Gastrocnemius medialis (tissue), 4 donors: ENCODE measurements at regions not wholly inside any gene's neighbourhood (a gene's known extent, or its start where the extent isn't known, plus 50 kb on each side); places are given as distances from the start of the nearest gene placed in this dataset.
A peak's percentile ranks its signal among the peaks of the same experiment; 100 is the strongest.

Experiments
- ATAC-seq, 2 donors: fragments of 150-250 bp; one replicate each; pipeline ENCODE4 v1.9.1; 2016
- DNase-seq, 2 donors: peaks; one replicate each; pipeline ENCODE4 v3.0.0-alpha.2; 2019
- H3K27ac ChIP-seq, 4 donors: fragments of 200-600 bp; sonication (generic); 1 replicate in 1 of 4; 2 replicates in 3 of 4; pipeline ENCODE4 v1.5.1; 2016 to 2018; ENCODE audit warnings: mild to moderate bottlenecking in 2 of 4, moderate library complexity in 1 of 4
- H3K27me3 ChIP-seq, 3 donors: fragments of 200-600 bp; sonication (generic) in 2 of 3; 1 replicate in 1 of 3; 2 replicates in 2 of 3; pipeline versions ENCODE4 v1.5.1 to v1.6.0; 2016 to 2019; ENCODE audit warnings: mild to moderate bottlenecking in 1 of 3, moderate library complexity in 1 of 3
- H3K36me3 ChIP-seq, 2 donors: fragments of 200-600 bp; sonication (generic) in 1 of 2; one replicate each; pipeline ENCODE4 v1.5.1; 2017 to 2018
- H3K4me1 ChIP-seq, 2 donors: fragments of 200-600 bp; sonication (generic) in 1 of 2; one replicate each; pipeline ENCODE4 v1.5.1; 2016 to 2017; ENCODE audit warnings: mild to moderate bottlenecking in 2 of 2
- H3K4me3 ChIP-seq, 4 donors: fragments of 200-600 bp; sonication (generic) in 3 of 4; 1 replicate in 1 of 4; 2 replicates in 3 of 4; pipeline ENCODE4 v1.5.1; 2016 to 2019; ENCODE audit warnings: mild to moderate bottlenecking in 2 of 4
- H3K9me3 ChIP-seq, 3 donors: fragments of 200-600 bp; sonication (generic) in 2 of 3; 1 replicate in 1 of 3; 2 replicates in 2 of 3; pipeline ENCODE4 v1.5.1; 2016 to 2019
- POLR2A ChIP-seq, 2 donors: fragments of 450-650 bp; IDR thresholded peaks; one replicate each; pipeline ENCODE4 v1.6.1; 2017; ENCODE audit warnings: antibody characterized with exemption in 2 of 2, mild to moderate bottlenecking in 2 of 2, moderate library complexity in 2 of 2
- in situ Hi-C, 4 donors: fragments of 200-750 bp; cut with MboI; loops; one replicate each; pipeline versions ENCODE4 v1.15.0 to v1.8.0; 2017; ENCODE audit warnings: low sequenced_read_pairs in 4 of 4
- intact Hi-C: fragments of 100-400 bp; cut with DNase I; formaldehyde crosslinking; loops from one replicate; pipeline ENCODE4 v1.15.1; 2023; ENCODE audit warnings: low total_unique reads
- TF ChIP-seq, protein P1 (sequence below), 5 experiments: fragments of 450-650 bp in 3 of 5; fragments of 200-600 bp in 2 of 5; sonication (generic) in 2 of 5; IDR thresholded peaks in 4 of 5; conservative IDR thresholded peaks in 1 of 5; 1 replicate in 4 of 5; 2 replicates in 1 of 5; pipeline ENCODE4 v1.5.1; 2016 to 2019; ENCODE audit warnings: antibody characterized with exemption in 5 of 5, mild to moderate bottlenecking in 3 of 5, moderate library complexity in 3 of 5

DNA sequence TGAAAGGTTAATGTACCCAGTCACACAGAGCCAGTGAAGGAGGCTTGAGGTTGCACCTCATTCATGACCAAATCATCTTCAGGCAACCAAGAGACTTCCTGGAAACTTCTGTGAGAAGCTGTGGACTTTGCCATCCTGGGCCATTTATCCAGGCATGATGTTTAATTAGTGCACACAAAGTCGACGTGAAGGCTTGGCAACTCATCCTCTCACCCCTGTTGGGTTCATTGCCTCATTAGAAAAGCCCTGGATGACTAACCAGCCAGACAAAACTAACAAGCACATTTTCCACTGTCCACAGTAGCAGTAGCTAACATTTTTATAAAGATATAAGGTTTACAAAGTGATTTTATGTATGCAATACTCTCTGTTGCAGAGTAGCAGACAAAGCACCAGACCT lies 65.7 kb upstream of the ZNF462 start:
- DNase-seq (no peak), ATAC-seq (no peak)
- TF ChIP-seq, protein P1, sequence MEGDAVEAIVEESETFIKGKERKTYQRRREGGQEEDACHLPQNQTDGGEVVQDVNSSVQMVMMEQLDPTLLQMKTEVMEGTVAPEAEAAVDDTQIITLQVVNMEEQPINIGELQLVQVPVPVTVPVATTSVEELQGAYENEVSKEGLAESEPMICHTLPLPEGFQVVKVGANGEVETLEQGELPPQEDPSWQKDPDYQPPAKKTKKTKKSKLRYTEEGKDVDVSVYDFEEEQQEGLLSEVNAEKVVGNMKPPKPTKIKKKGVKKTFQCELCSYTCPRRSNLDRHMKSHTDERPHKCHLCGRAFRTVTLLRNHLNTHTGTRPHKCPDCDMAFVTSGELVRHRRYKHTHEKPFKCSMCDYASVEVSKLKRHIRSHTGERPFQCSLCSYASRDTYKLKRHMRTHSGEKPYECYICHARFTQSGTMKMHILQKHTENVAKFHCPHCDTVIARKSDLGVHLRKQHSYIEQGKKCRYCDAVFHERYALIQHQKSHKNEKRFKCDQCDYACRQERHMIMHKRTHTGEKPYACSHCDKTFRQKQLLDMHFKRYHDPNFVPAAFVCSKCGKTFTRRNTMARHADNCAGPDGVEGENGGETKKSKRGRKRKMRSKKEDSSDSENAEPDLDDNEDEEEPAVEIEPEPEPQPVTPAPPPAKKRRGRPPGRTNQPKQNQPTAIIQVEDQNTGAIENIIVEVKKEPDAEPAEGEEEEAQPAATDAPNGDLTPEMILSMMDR (IDR thresholded peaks at IDR 0.05 in 4 of 5, conservative IDR thresholded peaks at IDR 0.05 in 1 of 5) = no peak
- TF ChIP-seq POLR2A (IDR thresholded peaks at IDR 0.05) = no peak
- Histone ChIP-seq H3K27me3 (no peaks in the 10 kb centered on the region), H3K36me3 (no peaks in the 10 kb centered on the region), H3K4me3 (no peak overlapping the region), H3K27ac (no peak overlapping the region), H3K9me3 (no peaks in the 10 kb centered on the region), H3K4me1 (peaks cover 11 to 17% of the 10 kb centered on the region in 2 donors)
- intact Hi-C loops (no loop called here), in situ Hi-C loops (no loop called here)

DNA sequence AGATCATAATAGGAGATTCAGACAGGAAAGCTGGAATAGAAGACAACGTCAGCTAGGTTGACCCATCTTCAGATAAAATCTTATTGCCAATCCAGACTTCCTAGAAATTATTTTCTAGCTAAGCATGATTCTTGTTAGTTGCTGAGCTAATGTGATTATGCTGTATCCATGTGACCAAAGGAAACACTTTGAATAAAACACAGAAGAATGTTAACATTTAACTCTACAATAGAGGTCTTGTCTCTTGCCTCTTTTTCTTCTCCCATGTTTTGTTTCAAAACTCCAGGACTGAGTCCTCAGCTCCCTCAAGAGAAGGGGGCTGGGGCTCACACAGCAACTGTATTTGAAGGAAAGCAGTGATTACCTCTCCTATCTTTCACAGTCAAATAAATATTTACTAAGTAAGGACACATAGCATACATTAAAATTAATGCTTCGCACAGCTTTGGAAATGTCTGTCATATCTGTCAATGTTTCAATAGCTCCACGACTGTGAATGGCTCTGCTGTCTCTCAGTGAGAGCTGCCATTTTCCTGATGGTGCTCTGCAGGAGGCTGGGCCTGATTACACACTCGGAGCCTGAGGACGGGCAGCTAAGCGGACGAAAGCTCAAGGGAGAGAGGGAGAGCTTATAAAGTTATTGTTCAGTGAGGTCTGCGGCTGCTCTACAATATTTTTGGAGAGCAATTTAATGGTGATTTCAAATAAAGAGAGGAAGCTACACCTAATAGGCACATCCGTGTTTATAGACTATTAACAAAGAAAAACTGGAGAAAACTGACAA lies 64.8 kb upstream of the ZNF462 start:
- in situ Hi-C loops (no loop called here), intact Hi-C loops (no loop called here)
- peak overlapping the region in 2 of 4 donors; percentile 19 to 20 for H3K27ac ChIP-seq

DNA sequence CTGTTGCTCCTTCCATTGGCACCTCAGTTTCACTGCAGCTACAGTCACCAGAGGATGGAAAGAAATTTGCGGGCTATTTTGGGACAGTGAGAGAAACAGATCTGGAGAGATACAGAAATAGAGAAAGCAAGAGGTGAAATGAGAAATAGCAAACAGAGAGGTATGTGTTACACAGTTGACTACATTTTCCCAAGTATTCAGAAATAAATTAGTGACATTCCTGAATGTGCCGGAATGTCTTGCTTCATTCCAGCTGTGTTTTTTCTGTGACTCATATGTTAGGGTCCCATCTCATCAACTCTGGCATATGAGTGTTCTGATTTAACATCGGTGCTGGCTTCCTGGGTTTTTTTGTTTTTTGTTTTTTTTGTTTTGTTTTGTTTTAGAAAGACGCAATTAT lies 63.8 kb upstream of the ZNF462 start:
- no peak for DNase-seq
- H3K9me3 ChIP-seq = no peaks in the 10 kb centered on the region

More for the DNA sequence above, 64.8 kb upstream of the ZNF462 start:
- no peaks in the 10 kb centered on the region for H3K27me3 ChIP-seq
- DNase-seq (no peak), ATAC-seq (no peak)
- no peak for TF ChIP-seq POLR2A (IDR thresholded peaks at IDR 0.05)
- TF ChIP-seq, protein P1 (IDR thresholded peaks at IDR 0.05 in 4 of 5, conservative IDR thresholded peaks at IDR 0.05 in 1 of 5) = no peak
- H3K36me3 ChIP-seq = no peaks in the 10 kb centered on the region
- no peak overlapping the region for H3K4me3 ChIP-seq
- H3K9me3 ChIP-seq = no peaks in the 10 kb centered on the region
- H3K4me1 ChIP-seq = peaks cover 11 to 17% of the 10 kb centered on the region in 2 donors

DNA sequence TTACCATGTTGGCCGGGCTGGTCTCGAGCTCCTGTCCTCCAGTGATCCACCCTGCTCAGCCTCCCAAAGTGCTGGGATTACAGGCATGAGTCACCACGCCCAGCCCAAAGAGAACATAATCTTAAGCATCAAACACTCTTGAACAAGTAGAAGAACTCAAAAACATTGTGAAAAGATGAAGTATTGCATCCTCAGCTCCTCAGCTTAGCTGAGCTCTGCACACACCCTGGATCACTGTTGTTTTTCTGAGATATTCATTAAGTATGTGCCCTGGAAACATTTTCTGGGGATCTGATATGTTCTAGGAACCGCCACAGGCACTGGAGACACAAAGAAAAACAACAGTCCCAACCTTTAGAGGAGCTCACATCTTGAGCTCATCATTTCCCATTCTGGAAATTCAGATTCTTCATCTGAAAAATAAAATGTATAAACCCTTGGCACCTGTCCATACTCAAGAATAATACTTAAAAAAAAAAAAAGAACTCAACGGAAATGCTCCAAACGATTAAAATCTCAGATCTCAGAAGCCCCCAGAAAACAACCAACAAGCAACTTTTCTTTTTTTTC lies 62.2 kb upstream of the ZNF462 start:
- intact Hi-C loops = no loop called here
- Histone ChIP-seq H3K27me3 (no peaks in the 10 kb centered on the region), H3K9me3 (no peaks in the 10 kb centered on the region), H3K4me1 (peaks cover 11 to 17% of the 10 kb centered on the region in 2 donors), H3K27ac (no peak overlapping the region), H3K36me3 (no peaks in the 10 kb centered on the region), H3K4me3 (no peak overlapping the region)
- ATAC-seq (no peak), DNase-seq (no peak)
- TF ChIP-seq, protein P1 (IDR thresholded peaks at IDR 0.05 in 4 of 5, conservative IDR thresholded peaks at IDR 0.05 in 1 of 5) = no peak
- no peak for TF ChIP-seq POLR2A (IDR thresholded peaks at IDR 0.05)
- in situ Hi-C loops = no loop called here

More for the DNA sequence above, 63.8 kb upstream of the ZNF462 start:
- Histone ChIP-seq H3K4me3 (no peak overlapping the region), H3K27me3 (no peaks in the 10 kb centered on the region), H3K36me3 (no peaks in the 10 kb centered on the region), H3K4me1 (peaks cover 11 to 17% of the 10 kb centered on the region in 2 donors), H3K27ac (peak overlapping the region in 2 of 4 donors; percentile 19 to 20)
- intact Hi-C loops (no loop called here), in situ Hi-C loops (no loop called here)
- peak; percentile 70 for ATAC-seq
- TF ChIP-seq POLR2A (IDR thresholded peaks at IDR 0.05) = no peak
- TF ChIP-seq, protein P1 (IDR thresholded peaks at IDR 0.05 in 4 of 5, conservative IDR thresholded peaks at IDR 0.05 in 1 of 5) = no peak
